HG03442 (cell line): ENCODE measurements at regions not wholly inside any gene's neighbourhood (a gene's known extent, or its start where the extent isn't known, plus 50 kb on each side); places are given as distances from the start of the nearest gene placed in this dataset.
"Not testable (repeated sequence)": the region's sequence is repeated elsewhere in the genome, so short reads cannot be mapped to it uniquely, and the experiment has no call there.

Experiments
- ATAC-seq: cut with Tn5 transposase; IDR thresholded peaks from one replicate; pipeline ENCODE4 v1.9.1; 2021; ENCODE audit warnings: mild to moderate bottlenecking, moderate library complexity; ENCODE audit not compliant: unreplicated experiment

GRCh38 chr9:62798884-62799850 lies 1609.3 kb downstream of the SPATA31A7 start:
- ATAC-seq: not testable (repeated sequence)

GRCh38 chr9:62799851-62800371 lies 1610.1 kb downstream of the SPATA31A7 start:
- ATAC-seq: not testable (repeated sequence)

- not testable (repeated sequence) for ATAC-seq
These were observed 1610.9 kb downstream of the SPATA31A7 start for GRCh38 chr9:62800451-62801371.

- not testable (repeated sequence) for ATAC-seq
These were observed 1611.6 kb downstream of the SPATA31A7 start for GRCh38 chr9:62801372-62801811.

GRCh38 chr9:62801961-62802718 lies 1612.3 kb downstream of the SPATA31A7 start:
- ATAC-seq: peak; percentile 99

- not testable (repeated sequence) for ATAC-seq
These were observed 1612.9 kb downstream of the SPATA31A7 start for GRCh38 chr9:62802719-62803079.

GRCh38 chr9:62803099-62803498 lies 1613.3 kb downstream of the SPATA31A7 start:
- ATAC-seq: not testable (repeated sequence)

GRCh38 chr9:62804314-62804713 lies 1614.5 kb downstream of the SPATA31A7 start:
- not testable (repeated sequence) for ATAC-seq

GRCh38 chr9:62807424-62807823 lies 1617.6 kb downstream of the SPATA31A7 start:
- ATAC-seq: not testable (repeated sequence)

- ATAC-seq: not testable (repeated sequence)
These were observed 1618.2 kb downstream of the SPATA31A7 start for GRCh38 chr9:62808081-62808480.

- ATAC-seq: not testable (repeated sequence)
These were observed 1620.5 kb downstream of the SPATA31A7 start for GRCh38 chr9:62810318-62810717.

- not testable (repeated sequence) for ATAC-seq
These were observed 1621.0 kb downstream of the SPATA31A7 start for GRCh38 chr9:62810811-62811315.

GRCh38 chr9:62815436-62815835 lies 1625.6 kb downstream of the SPATA31A7 start:
- not testable (repeated sequence) for ATAC-seq

- ATAC-seq: not testable (repeated sequence)
These were observed 1626.5 kb downstream of the SPATA31A7 start for GRCh38 chr9:62816331-62816730.

- not testable (repeated sequence) for ATAC-seq
These were observed 1627.4 kb downstream of the SPATA31A7 start for GRCh38 chr9:62817214-62817613.

- not testable (repeated sequence) for ATAC-seq
These were observed 1632.3 kb downstream of the SPATA31A7 start for GRCh38 chr9:62822185-62822584.

- not testable (repeated sequence) for ATAC-seq
These were observed 1638.4 kb downstream of the SPATA31A7 start for GRCh38 chr9:62827957-62828907.

- ATAC-seq: not testable (repeated sequence)
These were observed 1641.1 kb downstream of the SPATA31A7 start for GRCh38 chr9:62830829-62831459.
